GM18505 (cell line): ENCODE measurements at regions not wholly inside any gene's neighbourhood (a gene's known extent, or its start where the extent isn't known, plus 50 kb on each side); places are given as distances from the start of the nearest gene placed in this dataset.

Experiments
- ATAC-seq: cut with Tn5 transposase; IDR thresholded peaks from one replicate; pipeline ENCODE4 v1.9.1; 2021; ENCODE audit not compliant: unreplicated experiment
- POLR2A ChIP-seq: IDR thresholded peaks from 4 replicates; pipeline ENCODE4 v1.6.1; 2011; ENCODE audit warnings: borderline replicate concordance; ENCODE audit not compliant: insufficient read depth, insufficient read length; ENCODE audit errors: extremely low read depth

DNA sequence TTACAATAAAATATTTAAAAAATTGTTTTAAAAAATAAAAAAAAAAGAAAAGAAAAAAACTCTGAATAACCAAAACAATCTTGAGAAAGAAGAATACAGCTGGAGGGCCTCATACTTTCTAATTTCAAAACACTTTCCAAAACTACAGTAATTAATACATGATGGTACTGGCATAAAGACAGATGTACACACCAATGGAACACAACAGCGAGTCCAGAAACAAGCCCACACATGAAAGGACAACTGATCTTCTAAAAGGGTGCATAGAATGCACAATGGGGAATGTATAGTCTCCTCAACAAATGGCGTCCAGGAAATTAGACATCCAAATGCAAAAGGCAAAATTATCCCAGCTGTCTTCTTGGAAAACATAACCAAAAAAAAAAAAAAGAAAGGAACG is 99.6 kb downstream of the LURAP1L start:
- TF ChIP-seq POLR2A, result no peak
- ATAC-seq, result no peak

GRCh38 chr9:12875191-12875590 is 100.4 kb downstream of the LURAP1L start:
- no peak for TF ChIP-seq POLR2A
- no peak for ATAC-seq

DNA sequence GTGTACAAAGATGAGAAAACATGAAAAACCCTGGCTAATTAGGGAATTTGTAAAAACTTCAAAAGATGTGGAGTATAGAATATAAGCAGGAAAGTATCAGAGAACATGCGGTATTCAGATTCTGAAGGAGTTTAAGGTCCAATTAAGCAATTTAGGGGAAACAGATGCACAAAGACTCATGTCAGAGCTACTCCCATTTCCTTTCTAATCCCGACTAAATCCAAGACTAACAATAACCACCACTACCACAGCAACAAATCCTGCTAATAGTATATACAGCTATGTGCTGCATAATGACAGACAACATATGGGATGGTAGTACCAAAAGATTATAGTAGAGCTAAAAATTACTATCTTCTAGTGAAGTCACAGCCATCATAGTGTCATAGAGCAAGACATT is 102.1 kb downstream of the LURAP1L start:
- TF ChIP-seq POLR2A, result no peak
- no peak for ATAC-seq

GRCh38 chr9:12878351-12878978 is 103.6 kb downstream of the LURAP1L start:
- no peak for TF ChIP-seq POLR2A
- no peak for ATAC-seq

DNA sequence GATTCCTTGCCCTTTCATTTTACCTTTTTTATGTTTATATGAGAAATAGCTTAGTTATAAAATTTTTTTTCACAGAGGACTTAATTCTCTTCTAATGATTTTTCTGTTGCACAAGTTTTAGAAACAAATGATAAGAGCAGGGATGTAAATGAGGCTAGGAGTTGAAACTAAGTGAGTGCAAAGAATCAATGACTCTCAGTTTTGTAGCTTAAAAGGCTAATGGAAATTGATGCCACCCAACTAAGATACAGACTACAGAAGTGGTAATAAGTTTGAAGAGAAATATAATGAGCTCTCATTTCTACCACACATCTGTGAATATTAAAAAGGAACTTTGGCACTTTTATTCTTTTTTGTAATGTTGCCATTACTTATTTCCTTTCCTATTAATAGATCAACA is 105.1 kb downstream of the LURAP1L start:
- no peak for ATAC-seq
- TF ChIP-seq POLR2A, result no peak

DNA sequence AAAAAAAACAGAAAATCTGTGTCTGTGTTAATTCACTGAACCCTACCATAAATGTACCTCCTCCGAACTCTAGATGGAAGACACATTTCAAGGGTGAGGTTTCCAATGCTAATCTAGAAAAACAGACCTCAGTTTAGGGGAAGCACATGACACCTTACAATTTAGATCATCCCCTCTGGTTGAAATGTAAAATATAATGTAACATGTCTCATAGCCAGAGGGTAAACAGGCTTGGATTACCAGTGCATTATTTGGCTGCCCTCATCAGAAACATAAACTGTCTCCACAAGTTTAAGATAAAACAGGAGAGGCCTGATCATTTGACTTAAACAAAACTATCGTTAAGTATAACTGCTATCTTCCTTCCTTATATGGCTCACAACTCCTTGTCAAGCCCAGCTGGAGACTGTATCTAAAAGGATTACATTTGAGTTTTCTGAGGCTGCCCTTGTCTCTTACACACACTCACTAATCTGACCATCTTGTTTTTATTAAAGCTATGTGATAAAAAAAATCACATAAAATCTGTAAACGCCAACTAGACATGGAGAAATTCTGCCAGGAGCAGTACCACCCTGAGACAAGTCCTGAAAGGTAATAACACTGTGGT is 105.7 kb downstream of the LURAP1L start:
- no peak for ATAC-seq
- no peak for TF ChIP-seq POLR2A

DNA sequence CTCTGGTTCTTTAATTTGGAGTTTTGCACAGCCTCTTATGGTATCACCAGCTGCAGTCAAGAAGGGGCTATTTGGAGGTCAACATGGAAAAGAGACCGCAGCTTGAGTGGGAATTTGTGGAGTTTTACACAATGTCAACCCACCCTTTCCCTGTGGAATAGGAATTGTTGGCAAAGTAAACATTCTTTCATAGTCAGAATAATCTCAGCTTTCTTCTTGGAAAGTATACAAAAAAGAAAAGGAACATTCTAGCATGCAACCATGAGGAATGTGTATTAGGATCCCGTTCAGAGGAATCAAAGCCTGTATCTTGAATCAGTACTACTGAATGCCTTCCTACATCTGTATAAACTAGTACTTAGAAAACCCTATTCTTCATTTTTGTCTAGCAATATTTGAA is 107.6 kb downstream of the LURAP1L start:
- no peak for TF ChIP-seq POLR2A
- no peak for ATAC-seq

- no peak for TF ChIP-seq POLR2A
- no peak for ATAC-seq
Measured at GRCh38 chr9:12884736-12885395, 110.0 kb downstream of the LURAP1L start.

- no peak for ATAC-seq
- no peak for TF ChIP-seq POLR2A
Measured at GRCh38 chr9:12889402-12890106, 114.7 kb downstream of the LURAP1L start.

GRCh38 chr9:12891588-12891987 is 116.8 kb downstream of the LURAP1L start:
- no peak for ATAC-seq
- no peak for TF ChIP-seq POLR2A

- no peak for TF ChIP-seq POLR2A
- no peak for ATAC-seq
Measured at GRCh38 chr9:12903316-12903715, 128.5 kb downstream of the LURAP1L start.

GRCh38 chr9:12904261-12905000 is 129.6 kb downstream of the LURAP1L start:
- no peak for TF ChIP-seq POLR2A
- no peak for ATAC-seq

DNA sequence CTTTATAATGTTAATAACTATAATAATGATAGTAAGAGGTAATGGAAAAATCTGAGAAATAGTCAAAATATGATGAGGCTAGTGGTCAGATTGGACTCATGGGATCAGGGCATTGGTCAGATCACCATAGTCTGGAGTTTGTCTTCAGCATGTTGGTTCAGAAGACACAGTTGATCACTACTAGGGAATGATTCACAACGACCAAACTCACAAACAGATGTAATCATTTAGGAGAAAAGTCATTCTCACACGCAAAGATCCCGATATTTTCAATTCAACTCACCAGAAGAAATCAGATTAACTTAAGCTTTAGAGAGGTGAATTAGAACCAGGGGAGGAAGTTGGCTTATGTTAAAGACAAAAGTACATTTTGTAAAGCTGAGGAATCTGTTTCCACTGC is 131.8 kb downstream of the LURAP1L start:
- no peak for ATAC-seq
- no peak for TF ChIP-seq POLR2A

DNA sequence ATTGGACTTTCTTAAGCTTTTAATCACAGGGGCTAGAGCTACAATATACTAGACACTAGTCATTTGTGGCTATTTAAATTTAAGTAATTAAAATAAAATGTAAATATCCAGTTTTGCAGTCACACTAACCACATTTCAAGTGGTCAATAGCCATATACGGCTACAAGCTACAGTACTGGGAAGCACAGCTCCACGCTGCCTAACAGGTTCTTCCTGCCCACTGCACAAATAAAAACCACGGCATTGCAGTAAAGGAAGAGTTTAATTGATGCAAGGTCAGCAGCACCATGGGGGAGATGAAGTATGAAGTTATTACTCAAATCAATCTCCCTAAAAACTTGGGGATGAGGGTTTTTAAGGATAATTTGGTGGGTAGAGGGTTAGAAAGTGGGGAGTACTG is 134.1 kb downstream of the LURAP1L start:
- no peak for TF ChIP-seq POLR2A

DNA sequence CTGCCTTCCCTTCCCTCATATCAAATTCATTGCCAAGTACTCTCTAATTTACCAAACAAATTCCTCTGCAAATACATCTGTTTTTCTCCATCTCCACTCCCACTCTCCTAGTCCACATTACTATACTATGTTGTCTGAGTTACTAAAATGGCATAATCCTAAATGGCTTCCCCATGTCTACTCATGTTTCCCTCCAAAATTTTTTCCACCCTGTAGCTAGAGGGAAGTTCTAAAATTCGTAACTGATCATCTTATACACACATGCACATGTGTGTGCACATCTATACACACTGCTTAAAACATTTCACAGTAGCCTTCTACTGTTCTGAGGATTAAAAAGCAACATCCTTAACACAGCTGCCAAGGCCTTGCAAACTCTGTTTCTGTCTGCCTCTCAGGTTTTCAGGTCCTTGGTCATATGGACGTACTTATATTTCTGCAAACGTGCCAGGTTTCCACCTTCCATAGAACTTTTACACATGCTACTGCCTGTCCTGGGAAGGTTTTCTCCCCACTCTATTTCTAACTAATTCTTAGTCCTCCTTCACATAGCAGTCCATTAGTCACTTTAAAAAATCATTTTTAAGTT is 140.6 kb downstream of the LURAP1L start:
- ATAC-seq, result no peak
- no peak for TF ChIP-seq POLR2A

More for the DNA sequence above, 134.1 kb downstream of the LURAP1L start:
- no peak for ATAC-seq
